Stimulated activated CD4-positive, alpha-beta T cell treated with anti-CD3 and anti-CD28 coated beads, TNF-alpha, amount 100 ng/mL, for 48 hours (primary cell): ENCODE measurements at regions not wholly inside any gene's neighbourhood (a gene's known extent, or its start where the extent isn't known, plus 50 kb on each side); places are given as distances from the start of the nearest gene placed in this dataset.

Experiments
- DNase-seq, 3 donors: peaks; one replicate each; pipeline ENCODE4 v3.0.0-alpha.2; 2020; ENCODE audit warnings: low read depth in 3 of 3

DNA sequence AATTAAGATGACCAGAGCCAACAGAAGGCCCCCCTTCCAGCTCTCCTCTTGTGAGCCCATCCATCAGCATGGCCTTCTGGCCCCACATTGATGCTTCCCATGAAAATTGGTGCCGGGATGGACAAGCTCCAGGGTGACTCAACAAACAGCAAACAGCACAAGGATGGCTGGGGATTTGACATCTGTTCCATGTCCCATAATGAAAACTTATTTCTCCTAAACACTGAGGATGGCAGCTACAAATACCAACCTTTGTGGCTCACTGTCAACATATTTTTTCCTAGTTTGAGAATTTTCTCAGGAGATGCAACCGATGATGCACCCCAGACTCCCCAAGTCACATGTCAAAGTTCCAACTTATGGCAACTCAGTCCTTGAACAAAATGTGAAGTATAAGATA, 169.6 kb upstream of the SIX2 start:
- no peak for DNase-seq

DNA sequence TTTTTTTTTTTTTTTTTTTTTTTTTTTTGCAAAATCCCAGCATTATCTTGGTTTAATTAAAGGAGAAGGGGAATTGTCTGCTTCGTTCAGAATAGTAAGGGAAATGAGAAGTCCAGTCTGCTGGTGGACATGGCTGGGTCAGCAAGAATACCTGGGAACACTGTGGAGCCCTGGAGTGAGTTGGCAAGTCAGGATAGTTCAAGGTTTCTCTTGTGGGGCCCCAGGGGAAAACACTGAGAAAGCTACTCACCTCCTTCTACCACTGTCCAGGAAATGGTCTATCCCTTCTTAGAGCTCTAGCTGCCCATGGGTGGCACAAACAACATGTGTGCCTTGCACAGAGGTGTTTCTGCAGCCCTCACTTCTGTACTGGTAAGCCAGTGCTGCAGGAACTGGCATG, 169.1 kb upstream of the SIX2 start:
- DNase-seq, result no peak

GRCh38 chr2:45177870-45178269, 168.6 kb upstream of the SIX2 start:
- DNase-seq, result no peak

DNA sequence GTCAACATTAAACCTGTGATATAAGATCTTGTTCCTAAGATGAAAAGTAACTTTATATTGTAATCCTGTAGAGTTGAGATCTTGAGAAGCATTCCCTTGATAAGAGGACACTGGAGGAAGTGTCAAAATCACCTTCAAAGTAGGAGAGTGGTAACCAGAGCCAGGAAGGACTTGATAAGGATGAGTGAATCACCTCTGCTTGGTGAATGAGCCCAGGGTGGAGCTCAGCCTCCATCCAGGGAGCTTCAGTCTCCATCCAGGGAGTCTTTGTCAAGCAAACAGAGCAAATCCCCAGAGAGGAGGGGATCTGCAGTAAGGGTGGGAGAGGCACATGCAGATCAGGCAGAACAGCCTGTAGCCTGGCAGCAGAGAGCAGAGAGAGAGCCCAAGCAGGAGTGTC, 167.1 kb upstream of the SIX2 start:
- DNase-seq, result no peak

DNA sequence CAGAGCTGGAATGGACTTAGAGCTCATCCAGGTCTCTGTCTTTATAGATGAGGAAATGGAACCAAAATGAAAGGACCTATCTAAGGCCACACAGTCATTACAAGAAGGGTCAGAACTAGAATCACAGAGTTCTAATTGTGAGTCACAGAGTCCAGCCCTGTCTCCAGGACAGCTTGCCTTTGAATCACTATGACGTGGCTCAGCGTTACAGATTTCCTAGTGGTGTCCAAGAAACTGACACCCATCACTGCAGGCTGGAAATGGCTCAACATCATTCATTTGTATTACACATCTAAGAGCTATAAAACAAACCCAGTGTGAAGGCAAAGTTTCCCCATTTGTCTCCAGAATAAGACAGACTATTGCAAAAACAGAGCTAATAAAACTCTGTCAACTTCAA, 164.3 kb upstream of the SIX2 start:
- DNase-seq, result no peak

DNA sequence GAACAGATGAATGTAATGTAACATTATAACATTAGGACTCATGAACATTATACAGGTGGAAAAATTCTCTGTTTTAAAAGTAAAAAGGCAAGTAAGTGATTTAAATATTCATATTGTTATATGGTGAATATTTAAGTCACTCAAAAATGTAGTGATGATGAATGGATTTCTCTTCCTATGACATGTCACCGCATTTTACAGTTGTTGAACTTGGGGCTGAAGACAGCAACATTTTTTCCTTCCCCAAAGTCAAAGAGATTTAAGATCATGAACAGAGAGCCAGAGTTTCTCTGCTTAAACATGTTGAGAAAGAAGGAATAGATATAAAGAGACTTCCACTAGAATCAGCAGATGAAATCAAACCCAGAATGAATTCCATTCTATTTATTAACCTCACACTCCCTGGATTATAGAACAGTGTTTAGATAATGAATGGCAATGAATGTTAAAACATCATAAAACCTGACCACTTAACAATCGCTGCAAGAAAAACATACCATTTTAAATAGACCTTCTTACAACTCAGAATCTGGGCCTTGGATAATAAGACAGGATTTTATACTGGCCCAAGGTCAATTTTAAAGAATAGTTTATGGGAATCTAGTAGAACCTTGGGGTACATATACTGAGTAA, 163.6 kb upstream of the SIX2 start:
- DNase-seq, result no peak

DNA sequence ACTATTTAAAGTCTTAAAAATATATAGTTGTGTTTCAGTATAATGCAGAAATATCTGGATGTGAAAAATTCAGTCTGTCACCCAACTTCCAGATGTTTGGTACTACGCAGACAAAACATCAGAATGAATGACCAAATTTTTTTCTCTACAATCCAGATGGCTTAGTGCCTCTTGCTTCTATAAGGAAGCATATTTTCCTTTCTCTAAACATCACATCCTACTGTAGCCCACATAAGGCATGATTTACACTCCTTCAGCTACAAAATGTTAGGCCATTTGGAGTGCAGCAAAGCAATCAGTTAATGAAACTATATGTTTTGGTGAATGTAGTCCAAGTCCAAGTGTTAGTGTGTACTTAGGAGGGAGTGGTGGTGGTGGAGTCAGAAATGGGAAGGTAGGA, 162.9 kb upstream of the SIX2 start:
- DNase-seq, result no peak

DNA sequence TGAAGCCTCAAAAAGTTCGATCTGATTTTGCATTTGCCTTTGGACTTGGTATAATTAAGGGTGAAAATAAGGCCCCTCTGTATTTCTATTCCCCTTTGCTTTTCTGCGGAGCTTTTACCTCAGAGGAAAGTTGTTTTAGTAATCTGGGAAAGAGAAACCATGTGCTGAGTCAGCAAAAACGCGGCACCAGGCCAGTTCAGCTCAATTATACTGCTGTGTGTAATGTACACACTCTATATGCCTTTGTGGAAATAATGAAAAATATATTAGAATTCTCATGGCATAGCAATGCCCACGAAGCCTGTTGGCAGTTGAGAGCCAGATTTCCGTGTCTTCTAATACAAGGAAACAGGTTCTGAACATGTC, 161.9 kb upstream of the SIX2 start:
- no peak for DNase-seq

DNA sequence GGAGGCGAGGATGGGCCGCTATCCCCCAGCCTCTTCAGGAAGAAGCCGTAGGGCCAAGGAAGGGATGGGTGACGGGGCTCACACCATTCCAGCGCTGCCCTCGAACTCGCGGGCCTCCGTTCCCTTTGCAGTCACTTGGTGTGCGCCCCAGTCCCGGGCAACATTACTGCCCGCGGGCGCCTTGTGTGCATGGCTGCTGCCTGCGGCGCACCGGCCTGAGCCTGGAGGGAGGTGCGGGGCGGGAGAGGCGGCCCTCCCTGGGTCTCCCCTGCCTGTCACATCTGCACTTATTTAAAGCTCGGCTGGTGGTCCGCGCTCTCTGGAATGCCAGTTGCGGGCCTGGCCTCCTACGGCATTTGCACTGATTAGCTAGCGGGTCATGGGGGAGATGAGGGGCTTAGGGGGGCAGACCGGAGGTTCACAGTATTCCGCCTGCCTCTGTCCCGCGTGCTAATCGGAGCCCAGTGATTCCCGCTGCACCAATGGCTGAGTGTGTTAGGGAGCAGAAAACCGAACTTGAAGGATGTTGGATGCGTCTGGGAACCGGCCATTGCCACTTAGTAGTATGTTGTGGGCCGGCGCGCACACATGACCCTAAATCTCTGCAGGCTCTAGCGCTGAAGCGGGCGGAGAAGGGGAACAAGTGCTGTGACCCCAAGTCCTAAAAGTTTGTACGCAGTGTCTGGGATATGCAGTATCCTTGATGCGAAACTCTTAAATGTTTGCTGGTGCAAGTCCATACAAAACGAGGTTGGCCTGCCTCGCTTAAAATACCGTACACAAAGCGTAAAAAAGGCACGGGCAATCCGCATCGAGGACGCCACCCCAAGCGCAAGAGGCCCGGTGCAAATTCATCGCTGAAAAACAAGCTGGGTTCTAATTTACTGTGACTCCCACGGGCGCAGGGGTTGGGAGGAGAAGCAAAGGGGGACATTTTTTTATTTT, 161.2 kb upstream of the SIX2 start:
- DNase-seq, result no peak

DNA sequence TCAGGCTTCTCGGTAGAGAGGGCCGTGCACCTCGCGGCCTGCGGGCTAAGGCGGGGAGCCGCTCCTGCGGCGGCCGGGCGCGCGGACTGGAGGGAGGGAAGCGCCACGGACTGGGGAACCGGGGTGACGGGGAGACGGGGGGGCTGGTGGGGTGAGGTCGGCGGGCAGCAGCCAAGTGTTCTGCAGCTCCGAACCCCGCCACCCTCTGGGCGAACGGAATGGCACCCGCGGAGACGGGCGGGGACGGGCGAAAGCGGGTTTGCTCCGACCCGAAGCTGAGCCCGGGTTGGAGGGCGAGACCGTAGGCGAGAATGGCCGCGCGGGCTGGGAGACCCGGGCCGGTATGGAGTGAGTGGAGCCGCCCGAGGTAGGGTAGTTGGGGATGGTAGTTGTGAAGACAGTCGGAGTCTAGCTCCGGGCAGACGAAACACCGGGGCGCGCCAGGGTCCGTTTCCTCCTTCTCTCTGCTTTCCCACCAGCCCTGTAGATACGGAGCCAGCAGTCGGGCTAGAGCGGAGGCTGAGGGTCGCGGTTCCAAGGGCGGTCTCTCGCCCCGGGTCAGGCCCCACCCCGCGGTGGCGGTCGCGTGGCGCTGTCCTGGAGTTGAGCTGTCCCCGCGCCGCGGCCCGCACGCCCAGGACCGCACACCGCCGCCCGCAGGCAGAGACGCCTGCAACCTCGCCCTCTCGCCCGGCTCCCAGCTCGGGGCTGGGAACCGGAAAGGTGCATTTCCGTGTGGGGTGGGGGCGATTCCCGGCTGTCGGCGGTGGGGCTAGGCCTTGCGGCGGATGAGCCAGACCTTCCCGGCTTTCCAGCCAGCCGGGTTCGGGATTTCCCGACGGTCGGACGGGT, 160.3 kb upstream of the SIX2 start:
- no peak for DNase-seq

DNA sequence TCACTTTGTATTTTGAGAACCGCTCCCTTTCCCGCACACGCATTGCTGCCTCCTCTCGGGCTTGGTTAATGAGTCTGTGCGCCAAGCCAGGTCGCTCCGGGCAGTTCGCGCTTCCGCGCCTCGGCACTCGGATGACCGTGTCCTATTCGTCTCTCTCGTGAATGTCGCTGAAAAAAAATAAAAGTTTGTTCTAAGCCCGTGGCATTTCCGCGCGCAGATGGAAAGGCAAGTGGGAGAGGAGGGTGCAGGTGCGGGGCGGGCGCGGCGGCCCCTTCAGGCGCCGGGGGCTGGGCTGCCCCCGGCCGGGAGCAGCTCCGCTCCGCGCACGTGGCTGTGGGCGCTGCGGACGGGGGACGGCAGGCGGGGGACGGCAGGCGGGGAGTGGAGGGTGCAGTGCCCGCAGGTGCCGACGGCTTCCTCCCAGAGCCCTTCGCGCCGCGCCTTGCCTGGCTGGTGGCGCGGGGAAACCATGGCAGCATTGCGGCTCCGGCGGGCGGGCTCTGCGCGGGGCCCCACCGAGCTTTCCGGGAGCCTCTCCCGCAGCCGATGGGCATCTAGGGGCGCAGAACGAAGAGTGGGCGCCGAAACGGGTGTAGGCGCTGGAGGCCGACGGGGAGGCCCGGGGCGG, 159.6 kb upstream of the SIX2 start:
- no peak for DNase-seq

DNA sequence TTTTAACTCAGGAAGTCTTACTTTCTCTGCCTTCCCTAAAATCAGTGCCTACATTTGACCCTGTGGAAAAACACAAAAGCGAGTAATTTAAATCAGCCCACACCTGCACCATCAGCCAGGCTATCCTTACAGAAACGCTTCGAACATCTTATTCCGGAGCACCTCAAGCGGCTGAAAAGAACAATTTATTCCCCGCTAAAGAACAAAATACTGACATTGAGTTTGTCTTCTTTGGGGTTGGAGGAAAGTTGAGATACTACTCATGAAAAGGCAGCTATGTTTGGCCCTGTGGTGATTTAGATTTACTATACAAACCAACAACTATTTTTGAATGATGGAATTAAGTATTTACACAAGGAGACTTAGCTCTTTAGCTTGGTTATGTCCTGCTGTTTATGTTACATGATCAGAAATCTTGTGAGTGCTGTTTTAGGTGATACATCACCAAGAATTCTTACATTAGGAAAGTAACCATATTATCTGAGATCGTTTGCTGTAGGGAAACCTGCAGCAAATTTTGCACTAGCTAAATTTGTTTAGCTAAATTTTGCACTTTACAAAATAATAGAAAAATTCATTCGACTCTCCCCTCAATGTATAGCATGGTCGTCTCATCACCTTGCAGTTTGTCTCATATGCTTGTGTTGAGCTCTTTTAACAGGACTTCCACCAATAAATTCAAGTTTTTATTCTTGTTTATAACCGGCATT, 158.8 kb upstream of the SIX2 start:
- DNase-seq, result no peak

DNA sequence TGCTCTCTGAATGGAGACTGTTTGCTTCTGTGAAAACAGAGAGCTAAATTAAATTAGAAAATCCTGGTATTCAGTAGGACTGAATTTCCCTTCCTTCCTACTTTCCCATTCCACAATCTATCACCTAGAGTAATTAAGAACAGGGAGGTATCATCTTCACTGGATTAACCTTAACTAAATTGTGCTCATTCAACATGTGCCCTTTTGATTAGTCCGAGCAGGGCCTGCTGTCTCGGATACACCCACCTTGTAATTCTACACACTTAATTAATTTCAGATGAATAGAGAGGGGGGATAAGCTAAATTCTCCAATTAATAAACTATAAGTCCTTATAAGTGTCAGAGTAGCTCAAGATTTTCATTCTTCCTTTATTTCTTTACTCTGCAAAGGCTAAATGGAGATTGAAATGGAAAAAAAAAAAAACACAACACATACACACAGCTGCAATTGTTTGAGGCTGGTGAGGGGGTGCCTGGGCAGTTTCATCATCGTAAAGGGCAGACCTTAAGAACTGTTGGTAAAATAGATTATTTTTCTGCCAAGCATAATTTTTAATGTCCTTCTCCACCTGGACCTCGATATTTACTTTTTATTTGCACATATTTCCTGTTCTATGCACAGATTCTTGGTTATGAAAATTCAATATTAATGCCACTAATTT, 157.1 kb upstream of the SIX2 start:
- DNase-seq, result no peak

- DNase-seq, result no peak
These were observed 153.5 kb upstream of the SIX2 start for GRCh38 chr2:45162711-45163110.

GRCh38 chr2:45156605-45157004, 147.4 kb upstream of the SIX2 start:
- no peak for DNase-seq

DNA sequence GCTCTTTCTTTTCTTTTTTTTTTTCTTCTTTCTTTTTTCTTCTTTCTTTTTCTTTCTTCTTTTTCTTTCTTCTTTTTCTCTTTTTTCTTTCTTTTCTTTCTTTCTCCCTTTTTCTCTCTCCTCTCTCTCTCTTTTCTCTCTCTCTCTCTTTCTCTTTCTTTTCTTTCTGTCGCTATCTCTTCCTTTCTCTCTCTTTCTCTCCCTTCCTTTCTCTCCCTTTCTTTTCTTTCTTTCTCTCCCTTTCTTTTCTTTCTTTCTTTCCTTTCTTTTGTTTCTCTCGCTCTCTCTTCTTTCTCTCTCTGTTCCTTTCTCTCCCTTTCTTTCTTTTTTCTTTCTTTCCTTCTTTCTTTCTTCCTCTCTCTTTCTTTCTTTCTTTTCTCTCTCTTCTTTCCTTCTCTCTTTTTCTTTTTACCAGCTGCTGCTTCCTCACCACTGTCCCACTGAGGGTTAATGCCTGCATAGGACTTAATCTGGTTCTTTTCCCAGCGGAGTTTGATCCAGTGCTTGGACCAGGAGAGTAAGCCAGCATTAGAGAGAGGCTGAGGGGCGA, 145.4 kb upstream of the SIX2 start:
- DNase-seq, result no peak

- no peak for DNase-seq
These were observed 144.9 kb upstream of the SIX2 start for GRCh38 chr2:45154144-45154543.

DNA sequence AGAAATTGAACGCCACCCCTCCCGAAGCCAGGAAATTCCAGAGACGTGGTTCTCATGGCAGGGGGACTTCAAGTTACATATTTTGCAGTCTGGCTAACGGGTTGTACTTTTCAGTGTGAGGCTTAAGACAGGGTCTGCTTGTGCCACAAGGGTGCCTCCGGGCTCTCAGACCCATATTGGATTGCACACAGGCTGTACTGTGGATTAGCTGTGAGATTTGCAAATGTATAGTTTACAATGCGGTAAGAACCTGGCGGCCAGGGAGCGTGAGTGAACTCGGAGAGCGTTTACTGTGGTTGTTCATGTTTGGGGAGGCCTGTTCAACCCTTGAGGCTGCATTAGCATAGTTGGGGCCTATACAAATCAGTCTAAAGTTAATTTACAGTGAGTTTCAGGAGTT, 143.9 kb upstream of the SIX2 start:
- DNase-seq, result no peak

DNA sequence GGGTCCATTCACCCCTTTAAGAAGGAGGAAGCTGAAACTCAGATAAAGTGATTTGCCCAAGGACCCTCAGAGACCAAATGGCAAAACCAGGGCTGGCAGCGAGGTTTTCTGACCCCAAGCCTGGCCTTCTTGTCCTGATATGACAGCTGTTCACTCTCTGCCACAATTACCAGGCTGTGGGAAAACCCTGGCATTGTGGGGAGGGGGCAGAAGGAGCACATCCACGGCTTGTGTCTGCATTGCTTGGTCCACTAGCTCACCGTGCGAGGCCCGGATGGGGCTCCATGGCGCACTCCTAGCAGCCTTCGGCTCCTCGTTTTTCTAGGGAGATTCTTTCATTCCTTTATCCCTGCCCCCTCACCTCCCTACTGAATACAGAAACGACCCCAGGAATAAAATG, 143.4 kb upstream of the SIX2 start:
- no peak for DNase-seq

DNA sequence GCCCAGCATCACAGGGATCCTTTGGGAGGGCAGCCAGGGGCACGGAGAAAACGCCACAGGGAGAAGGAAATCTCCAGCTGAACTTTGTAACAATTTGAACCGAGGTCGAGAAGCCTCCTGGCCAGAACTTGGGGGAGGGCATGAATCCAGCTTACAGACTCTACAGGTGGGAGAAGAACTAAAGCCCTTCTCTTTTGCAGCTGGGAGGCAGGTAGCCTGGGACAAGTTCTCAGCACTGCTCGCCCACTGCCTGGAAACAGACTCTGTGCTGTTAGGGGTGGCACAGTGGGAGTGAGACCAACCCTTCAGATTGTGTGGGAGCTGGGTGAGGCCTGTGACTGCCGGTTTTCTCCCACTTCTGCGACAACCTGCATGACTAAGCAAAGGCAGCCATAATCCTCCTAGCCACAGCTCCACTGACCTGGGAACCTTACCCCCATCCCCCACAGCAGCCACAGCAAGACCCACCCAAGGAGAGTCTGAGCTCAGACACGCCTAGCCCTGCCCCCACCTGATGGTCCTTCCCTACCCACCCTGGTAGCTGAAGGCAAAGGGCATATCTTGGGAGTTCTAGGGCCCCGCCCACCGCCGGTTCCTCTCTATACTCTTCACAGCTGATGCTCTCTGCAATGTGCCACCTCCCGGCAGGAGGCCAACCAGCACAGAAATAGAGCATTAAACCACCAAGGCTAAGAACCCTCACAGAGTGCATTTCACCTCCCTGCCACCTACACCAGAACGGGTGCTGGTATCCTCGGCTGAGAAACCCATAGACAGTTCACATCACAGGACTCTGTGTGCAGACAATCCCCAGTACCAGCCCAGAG, 136.0 kb upstream of the SIX2 start:
- DNase-seq, result no peak
